HG02642 (cell line): ENCODE measurements at regions not wholly inside any gene's neighbourhood (a gene's known extent, or its start where the extent isn't known, plus 50 kb on each side); places are given as distances from the start of the nearest gene placed in this dataset.

Experiments
- ATAC-seq: cut with Tn5 transposase; IDR thresholded peaks from one replicate; pipeline ENCODE4 v1.9.1; 2021; ENCODE audit warnings: mild to moderate bottlenecking; ENCODE audit not compliant: unreplicated experiment, poor library complexity

DNA sequence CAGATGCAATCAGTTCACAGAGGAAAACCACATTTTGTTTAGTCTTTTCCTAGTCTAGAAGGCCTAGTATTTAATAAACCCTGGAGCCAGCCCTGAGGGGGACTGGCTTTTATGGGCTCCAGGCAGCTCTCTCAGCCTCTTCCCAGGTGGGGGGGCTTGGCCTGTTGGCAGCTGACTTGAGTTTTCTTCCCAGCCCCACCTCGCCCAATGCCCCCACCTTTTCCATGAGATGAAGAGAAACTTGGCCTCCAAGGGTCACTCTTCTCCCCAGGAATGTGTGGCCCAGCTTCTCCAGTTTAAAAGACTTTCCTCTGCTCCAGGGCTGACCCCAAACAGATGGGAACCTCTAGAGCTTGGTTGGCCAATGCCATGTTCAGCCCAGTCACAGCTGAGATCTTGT is 196.1 kb downstream of the BMP7 start:
- ATAC-seq = no peak

- ATAC-seq = no peak
These were observed 195.1 kb downstream of the BMP7 start for GRCh38 chr20:57071283-57071731.

DNA sequence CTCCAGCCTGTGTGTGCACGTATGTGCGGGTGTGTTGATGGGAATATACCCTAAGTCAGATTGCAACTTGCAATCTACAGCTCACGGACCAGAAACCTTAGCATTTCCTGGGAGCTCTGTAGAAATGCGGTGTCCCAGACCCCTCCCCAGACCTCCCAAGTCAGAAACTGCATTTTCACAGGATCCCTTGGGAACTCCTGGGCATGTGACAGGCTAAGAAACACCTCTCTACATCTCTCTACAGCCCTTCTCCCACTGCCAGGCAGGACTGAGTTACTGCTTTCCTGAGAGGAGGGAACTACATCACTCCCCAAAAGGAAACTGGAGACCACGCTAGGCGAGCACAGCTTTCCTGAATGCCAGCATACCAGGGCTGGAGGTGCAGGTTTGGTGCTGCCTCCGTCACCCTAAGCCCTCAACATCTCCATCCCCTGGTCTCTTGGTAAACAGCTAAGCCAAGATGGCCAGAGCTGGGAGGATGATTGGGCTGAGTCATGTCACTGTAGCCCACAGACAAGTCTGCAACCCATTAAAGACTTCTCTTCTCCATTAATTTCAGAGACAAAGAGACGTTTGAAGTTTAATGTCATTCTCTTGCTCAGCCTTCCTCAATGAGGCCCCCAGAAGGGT is 194.4 kb downstream of the BMP7 start:
- no peak for ATAC-seq

DNA sequence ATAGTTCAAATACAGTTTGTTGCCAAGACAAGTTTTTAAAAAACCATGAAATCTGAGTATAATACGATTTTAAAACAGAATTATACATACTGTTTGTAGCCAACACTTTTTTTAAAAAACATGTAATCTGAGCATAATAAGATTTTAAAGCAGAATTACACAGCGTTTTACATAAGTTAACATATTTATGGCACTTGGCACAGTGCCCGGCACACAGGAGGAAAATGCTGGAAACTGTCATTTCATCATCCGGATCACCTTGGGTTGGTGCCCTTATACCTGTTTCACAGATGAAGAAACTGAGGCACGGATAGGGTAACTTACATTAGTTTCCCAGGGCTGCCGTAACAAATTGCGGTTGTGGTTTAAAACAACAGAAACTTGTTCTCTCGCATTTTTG is 193.0 kb downstream of the BMP7 start:
- no peak for ATAC-seq

DNA sequence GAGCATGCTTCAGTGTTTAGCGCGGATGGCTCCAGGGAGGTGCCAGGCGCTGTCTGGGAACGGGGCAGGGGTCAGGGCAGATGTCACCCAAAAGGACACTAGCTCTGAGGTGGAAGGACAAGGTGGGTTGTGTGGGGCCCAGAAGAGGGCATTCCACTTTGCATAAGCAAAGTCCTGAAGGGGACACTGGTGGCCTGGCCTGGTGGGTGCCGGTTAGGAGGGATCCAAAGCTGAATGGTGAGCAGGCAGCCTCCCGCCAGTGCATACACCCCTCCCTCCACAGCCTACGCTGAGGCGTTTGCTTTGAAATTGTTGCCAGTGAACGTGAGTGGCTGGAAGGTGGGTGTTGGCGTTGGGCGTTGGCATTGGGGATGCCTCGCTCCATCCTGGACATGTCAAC is 192.1 kb downstream of the BMP7 start:
- no peak for ATAC-seq

DNA sequence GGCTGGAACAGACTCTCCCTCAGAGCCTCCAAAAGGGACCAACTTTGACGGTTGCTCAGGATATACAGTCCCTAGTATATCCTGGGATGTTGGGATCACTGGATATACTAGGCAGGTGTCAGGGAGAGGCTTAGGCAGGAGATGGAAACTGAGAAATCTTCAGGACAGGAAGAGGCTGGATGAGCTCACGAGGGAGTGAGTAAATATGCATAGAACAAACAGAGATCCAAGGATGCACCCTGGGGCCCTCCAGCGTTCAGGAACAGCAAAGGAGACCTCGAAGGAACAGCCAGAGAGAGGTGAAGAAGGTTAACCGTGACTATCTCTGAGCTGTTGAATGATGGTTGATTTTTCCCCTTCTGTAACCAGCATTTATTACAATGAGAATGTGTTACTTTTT is 191.3 kb downstream of the BMP7 start:
- no peak for ATAC-seq

GRCh38 chr20:57075603-57076002 is 190.8 kb downstream of the BMP7 start:
- no peak for ATAC-seq

DNA sequence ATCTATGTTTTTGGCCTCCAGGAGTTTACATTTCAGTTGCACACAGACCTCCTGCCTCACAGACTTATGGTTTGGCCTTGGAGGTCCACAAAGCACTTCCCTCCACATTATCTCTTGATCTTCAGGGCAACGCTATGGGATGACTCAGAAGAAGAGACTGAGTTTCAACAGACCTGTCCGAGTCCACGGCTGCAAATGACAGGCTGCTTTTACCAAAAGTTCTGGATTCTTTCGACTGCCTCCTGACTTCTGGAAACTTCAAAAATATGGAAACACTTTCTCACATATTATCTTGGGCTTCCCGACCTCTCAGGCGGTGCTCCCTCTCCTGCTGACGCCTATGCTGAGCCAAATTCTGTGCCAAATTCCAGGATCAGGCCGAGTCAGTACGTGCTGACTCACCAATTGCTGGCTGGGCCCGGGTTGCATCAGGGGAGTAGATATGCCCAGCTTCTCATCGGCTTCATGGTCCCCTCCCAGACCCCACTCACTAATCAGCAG is 190.2 kb downstream of the BMP7 start:
- ATAC-seq = no peak

DNA sequence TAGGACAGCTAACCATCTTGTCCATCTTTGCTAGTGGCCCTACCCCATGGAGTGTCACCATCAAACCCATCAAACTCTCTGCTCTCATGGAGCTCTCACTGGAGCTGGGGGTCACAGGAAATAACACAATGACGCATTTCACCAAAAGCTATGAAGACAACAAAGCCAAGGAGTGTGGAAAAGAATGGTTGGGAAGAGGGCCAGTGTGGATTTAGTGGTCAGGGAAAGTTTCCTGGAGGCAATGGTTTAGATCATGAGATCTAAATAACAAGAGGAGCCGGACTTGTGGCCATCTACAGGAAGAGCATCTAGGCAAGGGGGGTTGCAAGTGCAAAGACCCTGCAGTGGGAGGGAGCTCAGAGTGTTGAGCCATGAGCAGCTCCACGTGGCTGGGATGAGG is 189.5 kb downstream of the BMP7 start:
- no peak for ATAC-seq

DNA sequence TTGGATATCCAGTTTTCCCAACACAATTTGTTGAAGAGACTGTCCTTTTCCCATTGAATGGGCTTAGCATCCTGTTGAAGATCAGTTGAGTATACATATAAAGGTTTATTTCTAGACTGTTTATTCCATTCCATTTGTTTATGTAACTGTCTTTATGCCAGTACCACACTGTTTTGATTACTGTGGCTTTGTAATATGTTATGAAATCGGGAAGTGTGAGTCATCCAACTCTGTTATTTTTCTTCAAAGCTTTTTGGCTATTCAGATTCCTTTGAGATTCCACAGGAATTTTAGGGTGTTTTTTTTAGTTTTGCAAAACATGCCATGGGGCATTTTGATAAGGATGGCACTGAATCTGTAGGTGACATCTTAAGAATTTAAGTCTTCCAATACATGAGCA is 188.3 kb downstream of the BMP7 start:
- no peak for ATAC-seq

GRCh38 chr20:57079031-57080005 is 187.1 kb downstream of the BMP7 start:
- no peak for ATAC-seq

GRCh38 chr20:57080796-57081195 is 185.6 kb downstream of the BMP7 start:
- no peak for ATAC-seq

- ATAC-seq = no peak
These were observed 184.0 kb downstream of the BMP7 start for GRCh38 chr20:57082357-57082945.

DNA sequence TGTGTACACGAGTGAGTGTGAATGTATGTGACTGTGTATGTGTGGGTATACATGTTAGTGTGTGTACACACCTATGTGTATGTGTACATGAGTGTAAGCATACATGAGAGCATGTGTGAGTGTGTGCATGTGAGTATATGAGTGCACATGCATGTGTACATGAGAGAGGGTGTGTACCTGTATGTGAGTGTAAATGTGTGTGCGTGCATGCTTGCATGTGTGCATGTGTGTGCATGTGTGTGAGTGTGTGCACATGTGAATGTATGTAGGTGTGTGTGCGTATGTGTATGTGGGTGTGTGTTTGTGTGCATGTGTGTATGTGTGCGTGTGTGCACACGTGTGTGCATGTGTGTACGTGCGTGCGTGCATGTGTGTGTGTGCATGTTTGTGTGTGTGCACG is 183.4 kb downstream of the BMP7 start:
- ATAC-seq = no peak

- no peak for ATAC-seq
These were observed 180.4 kb downstream of the BMP7 start for GRCh38 chr20:57086066-57086465.

DNA sequence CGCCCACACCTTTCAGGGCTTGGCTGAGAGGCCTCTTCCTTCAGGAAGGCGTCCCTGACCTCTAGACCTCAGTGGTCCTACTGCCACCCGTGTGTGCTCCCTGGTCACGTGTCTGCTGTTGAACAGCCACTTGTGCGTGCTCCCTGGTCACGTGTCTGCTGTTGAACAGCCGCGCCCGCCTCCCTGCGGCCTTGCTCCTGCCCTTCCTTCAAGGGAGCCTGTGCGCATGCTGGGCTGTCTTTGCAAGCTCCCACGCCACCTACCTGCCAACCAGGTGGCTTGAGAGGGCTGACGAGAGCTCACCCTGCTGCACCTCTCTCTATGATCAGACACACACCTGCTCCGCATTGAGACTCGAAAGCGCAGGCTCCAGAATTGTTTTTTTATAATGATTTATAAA is 179.3 kb downstream of the BMP7 start:
- ATAC-seq = no peak

- ATAC-seq = no peak
These were observed 178.7 kb downstream of the BMP7 start for GRCh38 chr20:57087705-57088104.

DNA sequence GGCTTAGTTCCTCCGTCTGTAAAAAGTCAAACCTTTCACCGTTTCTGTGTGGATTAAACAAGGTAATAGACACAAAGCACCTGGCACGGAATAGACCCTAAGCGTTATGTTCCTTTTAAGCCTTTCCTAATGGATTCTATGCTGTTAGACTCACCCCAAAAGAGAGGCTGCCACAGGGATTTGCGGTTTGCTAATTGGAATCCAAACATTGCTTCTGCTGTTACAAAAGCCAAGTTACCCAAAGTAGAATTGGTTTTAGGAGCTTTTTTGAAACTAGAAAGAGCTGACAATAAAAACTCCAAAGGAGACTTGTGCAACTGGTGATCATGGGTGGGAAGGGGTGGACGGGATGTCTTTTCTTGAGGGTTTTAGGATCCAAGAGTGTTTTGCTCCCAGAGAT is 178.0 kb downstream of the BMP7 start:
- no peak for ATAC-seq

DNA sequence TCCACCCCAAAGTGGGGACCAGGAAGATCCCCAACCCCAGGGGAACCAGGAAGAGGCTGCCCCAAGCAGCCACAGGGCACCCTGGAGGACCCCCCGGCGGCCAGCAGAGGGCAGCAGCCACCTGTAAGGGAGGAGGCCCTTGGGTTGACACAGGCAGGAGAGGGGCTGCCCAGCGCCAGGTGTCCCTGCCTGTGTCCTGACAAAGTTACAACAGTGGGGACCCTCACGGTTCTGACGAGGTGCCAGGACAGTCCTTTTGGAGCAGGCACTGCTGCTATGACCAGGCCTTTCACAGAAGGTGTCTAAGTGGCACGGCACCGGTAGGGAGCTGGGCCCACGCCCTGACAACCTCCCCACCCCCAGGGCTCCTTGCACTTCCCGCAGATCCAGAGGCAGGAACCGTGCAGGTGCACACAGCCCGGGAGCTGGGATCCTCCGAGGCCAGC is 176.7 kb downstream of the BMP7 start:
- ATAC-seq = peak; percentile 69

GRCh38 chr20:57090590-57091560 is 175.6 kb downstream of the BMP7 start:
- no peak for ATAC-seq
